GM12865 (cell line): ENCODE measurements at regions not wholly inside any gene's neighbourhood (a gene's known extent, or its start where the extent isn't known, plus 50 kb on each side); places are given as distances from the start of the nearest gene placed in this dataset.

ENCODE experiments used
- DNase-seq: peaks from one replicate; pipeline ENCODE4 v3.0.0; 2010; ENCODE audit warnings: low read depth
- H3K4me3 ChIP-seq: 2 replicates; pipeline ENCODE4 v1.5.1; 2011; ENCODE audit warnings: mild to moderate bottlenecking, low read depth, low read length, control low read depth
- CTCF ChIP-seq: IDR thresholded peaks from 2 replicates; pipeline ENCODE4 v1.5.1; 2011; ENCODE audit warnings: low read length, control low read depth, low read depth, inconsistent platforms; ENCODE audit not compliant: insufficient read depth; ENCODE audit errors: missing control alignments

- TF ChIP-seq CTCF = peak; percentile 4
- no peak for DNase-seq
- H3K4me3 ChIP-seq = no peak overlapping the region
Observed at GRCh38 chr17:77266891-77267341, 126.1 kb downstream of the SEC14L1 start.

GRCh38 chr17:77269696-77270681 is 129.2 kb downstream of the SEC14L1 start:
- no peak overlapping the region for H3K4me3 ChIP-seq
- no peak for DNase-seq
- no peak for TF ChIP-seq CTCF

- no peak overlapping the region for H3K4me3 ChIP-seq
Observed at GRCh38 chr17:77271411-77271810, 130.6 kb downstream of the SEC14L1 start.

GRCh38 chr17:77273397-77274085 is 132.8 kb downstream of the SEC14L1 start:
- no peak for DNase-seq
- H3K4me3 ChIP-seq = no peak overlapping the region
- no peak for TF ChIP-seq CTCF

More at GRCh38 chr17:77271411-77271810, 130.6 kb downstream of the SEC14L1 start:
- DNase-seq = no peak
- TF ChIP-seq CTCF = no peak

- no peak for DNase-seq
- H3K4me3 ChIP-seq = no peak overlapping the region
Observed at GRCh38 chr17:77274096-77274845, 133.5 kb downstream of the SEC14L1 start.

More at GRCh38 chr17:77274096-77274845, 133.5 kb downstream of the SEC14L1 start:
- TF ChIP-seq CTCF = no peak
